ENCODE measurements at regions not wholly inside any gene's neighbourhood (a gene's known extent, or its start where the extent isn't known, plus 50 kb on each side); places are given as distances from the start of the nearest gene placed in this dataset.

- TF ChIP-seq CTCF (conservative IDR thresholded peaks at IDR 0.05; ENCODE audit: low read depth): no peak
- CTCF ChIA-PET: no interaction called here
Measured at GRCh38 chr7:43021431-43021830, 89.3 kb downstream of the MRPL32 start.

GRCh38 chr7:43022008-43022407, 89.8 kb downstream of the MRPL32 start:
- POLR2A ChIA-PET (ENCODE audit: low non-redundant PET): no interaction called here
- CTCF ChIA-PET: no interaction called here
- no peak overlapping the region for H3K27ac ChIP-seq
- TF ChIP-seq CTCF (conservative IDR thresholded peaks at IDR 0.05; ENCODE audit: low read depth): no peak
- no peak for DNase-seq (ENCODE audit: low spot score)

More at GRCh38 chr7:43021431-43021830, 89.3 kb downstream of the MRPL32 start:
- POLR2A ChIA-PET (ENCODE audit: low non-redundant PET): no interaction called here
- H3K27ac ChIP-seq: no peak overlapping the region
- no peak for DNase-seq (ENCODE audit: low spot score)

GRCh38 chr7:43033369-43033768, 79.1 kb upstream of the HECW1 start:
- CTCF ChIA-PET: no interaction called here
- H3K27ac ChIP-seq: no peak overlapping the region
- TF ChIP-seq CTCF (conservative IDR thresholded peaks at IDR 0.05; ENCODE audit: low read depth): no peak
- DNase-seq (ENCODE audit: low spot score): no peak
- POLR2A ChIA-PET (ENCODE audit: low non-redundant PET): no interaction called here

GRCh38 chr7:43034535-43035002, 77.9 kb upstream of the HECW1 start:
- no peak for TF ChIP-seq CTCF (conservative IDR thresholded peaks at IDR 0.05; ENCODE audit: low read depth)
- CTCF ChIA-PET: interaction anchor here (0.5 kb wide), 1 partner anchor 102 kb away, joined by 4 read pairs; no protein-coding TSS in a partner anchor
- no peak for DNase-seq (ENCODE audit: low spot score)
- POLR2A ChIA-PET (ENCODE audit: low non-redundant PET): no interaction called here
- H3K27ac ChIP-seq: no peak overlapping the region

GRCh38 chr7:43037531-43037930, 74.9 kb upstream of the HECW1 start:
- CTCF ChIA-PET: interaction anchor here (0.6 to 0.9 kb wide), 2 partner anchors 8 to 418 kb away, joined by 3 read pairs; no protein-coding TSS in a partner anchor
- POLR2A ChIA-PET (ENCODE audit: low non-redundant PET): no interaction called here
- no peak for DNase-seq (ENCODE audit: low spot score)
- TF ChIP-seq CTCF (conservative IDR thresholded peaks at IDR 0.05; ENCODE audit: low read depth): no peak
- no peak overlapping the region for H3K27ac ChIP-seq

- CTCF ChIA-PET: interaction anchor here (0.6 kb wide), 1 partner anchor 82 kb away, joined by 4 read pairs; no protein-coding TSS in a partner anchor
- POLR2A ChIA-PET (ENCODE audit: low non-redundant PET): no interaction called here
- DNase-seq (ENCODE audit: low spot score): no peak
- TF ChIP-seq CTCF (conservative IDR thresholded peaks at IDR 0.05; ENCODE audit: low read depth): no peak
- no peak overlapping the region for H3K27ac ChIP-seq
Measured at GRCh38 chr7:43038254-43038653, 74.2 kb upstream of the HECW1 start.

- no peak overlapping the region for H3K27ac ChIP-seq
- ChIA-PET POLR2A (ENCODE audit: low non-redundant PET) (no interaction called here), CTCF (no interaction called here)
- no peak for TF ChIP-seq CTCF (conservative IDR thresholded peaks at IDR 0.05; ENCODE audit: low read depth)
- no peak for DNase-seq (ENCODE audit: low spot score)
Measured at GRCh38 chr7:43039346-43039745, 73.1 kb upstream of the HECW1 start.
